ENCODE measurements at regions not wholly inside any gene's neighbourhood (a gene's known extent, or its start where the extent isn't known, plus 50 kb on each side); places are given as distances from the start of the nearest gene placed in this dataset.
"Not testable (repeated sequence)": the region's sequence is repeated elsewhere in the genome, so short reads cannot be mapped to it uniquely, and the experiment has no call there.

DNA sequence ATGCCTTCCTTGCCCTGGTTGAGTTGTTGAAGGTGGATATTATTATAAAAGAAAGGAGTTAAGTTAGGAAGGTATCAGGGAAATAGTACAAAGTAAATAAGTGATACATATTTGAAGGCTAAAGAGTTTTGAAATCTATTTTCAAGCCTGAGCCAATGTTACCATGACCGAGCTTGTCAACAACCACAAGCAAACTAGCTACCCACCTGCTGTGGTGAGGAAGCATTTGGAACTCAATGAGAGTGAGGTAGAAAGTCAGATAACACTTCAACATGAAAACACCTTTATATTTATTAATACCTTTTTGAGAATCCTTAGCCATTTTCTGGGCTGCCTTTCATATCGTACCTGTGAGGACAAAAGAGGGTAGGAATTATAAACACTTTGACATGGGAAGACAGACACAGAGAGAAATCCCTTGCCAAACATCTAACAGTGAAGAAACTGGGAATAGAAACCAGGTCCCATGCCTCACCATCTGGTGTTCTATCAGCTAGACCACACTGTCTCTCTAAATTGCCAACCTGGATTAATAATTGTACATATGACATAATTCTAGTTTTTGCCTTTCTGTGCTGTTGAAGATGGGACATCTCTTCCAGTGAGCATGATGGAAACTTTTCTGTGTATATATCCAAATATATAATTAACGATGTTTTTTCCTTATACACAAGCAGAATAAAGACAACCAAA is 606.4 kb upstream of the NR3C2 start:
- intact Hi-C loops (cut with micrococcal nuclease) = no loop called here

GRCh38 chr4:149047368-149047767 is 605.2 kb upstream of the NR3C2 start:
- intact Hi-C loops (cut with micrococcal nuclease) = no loop called here

GRCh38 chr4:149045731-149046130 is 603.5 kb upstream of the NR3C2 start:
- intact Hi-C loops (cut with micrococcal nuclease) = no loop called here

DNA sequence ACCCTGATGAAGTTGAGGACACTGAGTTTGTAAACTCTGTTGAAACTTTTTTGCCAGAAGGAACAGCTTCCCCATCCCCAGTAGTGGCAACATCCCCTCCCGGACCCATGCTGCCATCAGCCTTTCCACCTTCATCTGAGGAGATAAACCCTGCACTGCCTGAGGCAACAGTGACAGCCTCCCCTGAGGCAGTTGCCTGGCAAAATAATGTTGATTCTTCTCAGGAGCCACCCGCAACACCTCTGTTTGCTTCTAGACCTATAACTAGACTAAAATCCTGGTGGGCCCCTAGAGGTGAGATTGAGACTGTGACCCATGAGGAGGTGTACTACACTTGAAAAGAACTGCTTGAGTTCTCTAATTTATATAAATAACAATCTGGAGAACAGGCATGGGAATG is 597.6 kb upstream of the NR3C2 start:
- intact Hi-C loops (cut with micrococcal nuclease) = not testable (repeated sequence)

GRCh38 chr4:149031399-149031798 is 589.2 kb upstream of the NR3C2 start:
- intact Hi-C loops (cut with micrococcal nuclease) = no loop called here

- intact Hi-C loops (cut with micrococcal nuclease) = no loop called here
Measured at GRCh38 chr4:149029056-149029651, 586.9 kb upstream of the NR3C2 start.

DNA sequence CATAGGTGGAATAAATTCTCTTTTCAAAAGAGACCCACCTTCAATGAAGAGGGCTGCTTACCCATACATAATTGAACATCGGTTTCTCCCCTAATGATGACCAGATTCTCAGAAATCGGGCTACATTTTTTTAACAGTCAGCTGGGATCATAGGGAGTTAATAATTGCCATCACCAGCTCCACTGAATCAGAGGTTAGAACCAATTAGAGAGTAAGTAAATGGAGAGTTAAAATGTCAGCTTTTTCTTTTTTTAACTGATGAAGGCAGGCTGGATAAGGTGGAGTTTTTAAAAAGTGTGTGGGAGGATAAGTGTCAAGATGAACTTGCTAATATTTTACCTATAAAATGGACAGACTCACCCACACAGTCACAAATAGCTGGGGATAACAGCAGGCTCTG is 584.5 kb upstream of the NR3C2 start:
- intact Hi-C loops (cut with micrococcal nuclease) = no loop called here

DNA sequence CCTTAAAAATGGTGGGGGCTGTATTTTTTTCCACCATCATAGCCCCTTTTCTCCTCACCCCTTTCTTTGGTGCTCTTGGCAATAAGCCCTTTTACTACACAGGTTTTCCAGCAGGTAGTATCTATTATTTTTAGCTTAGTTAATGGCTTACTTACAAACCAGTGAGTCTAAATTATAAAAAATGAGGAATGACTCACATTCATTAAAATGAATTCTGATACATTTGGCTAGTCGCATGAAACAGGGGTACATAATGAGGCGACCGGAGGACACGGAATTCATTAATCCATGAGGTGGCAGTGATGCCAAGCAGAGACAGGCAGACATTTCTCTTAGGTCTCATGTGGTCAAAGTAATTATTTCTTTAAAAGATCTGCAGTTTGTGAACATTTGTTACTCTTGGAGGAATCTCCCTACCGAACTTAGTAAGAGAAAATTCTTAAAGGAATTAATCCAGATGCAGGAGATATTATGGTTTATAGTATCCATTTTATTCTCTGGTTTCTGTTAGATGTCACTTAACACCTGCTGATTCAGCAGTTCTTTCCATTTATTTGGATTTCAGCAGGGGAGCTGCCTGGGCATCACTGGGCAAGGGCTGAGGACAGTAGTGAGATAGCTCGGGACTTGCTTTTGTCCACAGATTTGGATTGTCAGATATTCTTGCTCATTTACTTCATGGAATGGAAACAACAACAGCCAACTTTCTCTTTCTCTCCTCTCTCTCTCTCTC is 575.0 kb upstream of the NR3C2 start:
- intact Hi-C loops (cut with micrococcal nuclease) = no loop called here

GRCh38 chr4:149009223-149009622 is 567.0 kb upstream of the NR3C2 start:
- intact Hi-C loops (cut with micrococcal nuclease) = no loop called here

DNA sequence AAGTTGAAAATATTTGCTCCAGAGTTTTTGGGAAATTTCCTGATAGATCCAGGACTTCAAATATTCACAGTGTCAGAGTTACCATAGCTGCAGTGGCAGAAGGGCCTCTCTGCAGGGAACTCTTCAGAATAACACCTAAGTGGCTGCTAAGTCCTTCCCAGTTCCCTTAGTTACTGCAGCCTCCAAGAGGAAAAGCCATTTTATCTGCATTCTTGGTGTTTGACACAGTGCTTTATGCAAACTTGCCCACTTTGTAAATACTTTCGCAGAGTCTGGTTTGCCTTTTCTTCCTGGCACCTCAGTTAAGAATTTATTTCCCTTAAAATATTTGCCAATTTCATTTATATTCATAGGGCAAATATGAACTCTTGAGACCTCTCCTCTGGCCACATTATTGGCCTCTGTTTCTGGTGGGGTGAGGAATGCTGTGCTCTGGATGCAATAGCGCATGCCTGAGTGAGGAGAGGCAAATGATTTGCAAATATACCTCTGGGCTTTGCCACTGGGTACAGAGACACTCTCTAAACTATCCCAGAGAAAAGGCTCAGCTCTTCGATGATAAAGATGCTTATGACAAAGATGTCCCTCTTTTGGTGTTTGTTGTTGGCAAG is 566.3 kb upstream of the NR3C2 start:
- intact Hi-C loops (cut with micrococcal nuclease) = no loop called here

DNA sequence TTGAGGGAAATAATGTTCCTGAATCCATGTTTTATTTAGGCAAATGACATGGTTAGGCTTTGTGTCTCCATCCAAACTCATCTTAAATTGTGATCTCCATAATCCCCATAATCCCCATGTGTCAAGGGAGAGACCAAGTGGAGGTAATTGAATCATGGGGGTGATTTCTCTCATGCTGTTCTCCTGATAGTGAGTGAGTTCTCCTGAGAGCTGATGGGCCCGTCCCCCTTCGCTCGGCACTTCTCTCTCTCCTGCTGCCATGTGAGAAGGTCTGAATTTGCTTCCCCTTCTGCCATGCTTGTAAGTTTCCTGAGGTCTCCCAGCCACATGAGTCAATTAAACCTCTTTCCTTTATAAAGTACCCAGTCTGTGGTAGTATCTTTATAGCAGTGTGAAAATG is 563.0 kb upstream of the NR3C2 start:
- intact Hi-C loops (cut with micrococcal nuclease) = no loop called here

DNA sequence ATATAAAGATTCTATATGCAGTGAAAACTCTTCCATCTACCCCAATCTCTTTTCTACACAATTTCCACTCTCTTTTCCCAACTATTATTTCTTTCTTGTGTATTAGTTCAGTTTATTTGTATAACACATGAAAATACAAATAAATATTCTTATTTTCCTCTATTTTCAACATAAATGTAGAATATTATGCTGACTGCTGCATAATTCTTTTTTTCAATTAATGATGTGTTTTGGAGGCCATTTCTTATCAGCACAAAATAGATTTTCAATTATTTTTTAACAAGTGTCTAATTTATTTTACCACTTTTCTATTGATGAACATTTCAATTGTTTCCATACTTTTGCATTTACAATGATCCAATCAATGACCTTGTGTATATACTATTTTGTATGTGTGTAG is 557.7 kb upstream of the NR3C2 start:
- intact Hi-C loops (cut with micrococcal nuclease) = loop anchor here (2.0 kb wide), 1 partner anchor 265 kb away; no protein-coding TSS in a partner anchor

- intact Hi-C loops (cut with micrococcal nuclease) = loop anchor here (2.0 kb wide), 1 partner anchor 266 kb away; no protein-coding TSS in a partner anchor
Measured at GRCh38 chr4:148998719-148999118, 556.5 kb upstream of the NR3C2 start.

- intact Hi-C loops (cut with micrococcal nuclease) = no loop called here
Measured at GRCh38 chr4:148986951-148987350, 544.7 kb upstream of the NR3C2 start.

DNA sequence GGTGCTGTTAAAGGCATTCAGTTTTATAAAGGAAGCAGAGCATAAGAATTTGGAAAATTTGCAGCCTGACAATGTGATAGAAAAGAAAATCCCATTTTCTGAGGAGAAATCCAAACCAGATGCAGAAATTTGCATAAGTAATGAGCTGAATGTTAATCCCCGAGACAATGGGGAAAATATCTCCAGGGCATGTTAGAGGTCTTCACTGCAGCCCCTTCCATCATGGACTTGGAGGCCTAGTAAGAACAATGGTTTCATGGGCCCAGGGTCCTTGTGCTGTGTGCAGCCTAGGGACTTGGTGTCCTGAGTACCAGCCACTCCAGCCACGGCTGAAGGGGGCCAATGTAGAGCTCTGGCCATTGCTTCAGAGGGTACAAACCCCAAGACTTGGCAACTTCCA is 542.7 kb upstream of the NR3C2 start:
- intact Hi-C loops (cut with micrococcal nuclease) = no loop called here

GRCh38 chr4:148982200-148982599 is 540.0 kb upstream of the NR3C2 start:
- intact Hi-C loops (cut with micrococcal nuclease) = no loop called here

DNA sequence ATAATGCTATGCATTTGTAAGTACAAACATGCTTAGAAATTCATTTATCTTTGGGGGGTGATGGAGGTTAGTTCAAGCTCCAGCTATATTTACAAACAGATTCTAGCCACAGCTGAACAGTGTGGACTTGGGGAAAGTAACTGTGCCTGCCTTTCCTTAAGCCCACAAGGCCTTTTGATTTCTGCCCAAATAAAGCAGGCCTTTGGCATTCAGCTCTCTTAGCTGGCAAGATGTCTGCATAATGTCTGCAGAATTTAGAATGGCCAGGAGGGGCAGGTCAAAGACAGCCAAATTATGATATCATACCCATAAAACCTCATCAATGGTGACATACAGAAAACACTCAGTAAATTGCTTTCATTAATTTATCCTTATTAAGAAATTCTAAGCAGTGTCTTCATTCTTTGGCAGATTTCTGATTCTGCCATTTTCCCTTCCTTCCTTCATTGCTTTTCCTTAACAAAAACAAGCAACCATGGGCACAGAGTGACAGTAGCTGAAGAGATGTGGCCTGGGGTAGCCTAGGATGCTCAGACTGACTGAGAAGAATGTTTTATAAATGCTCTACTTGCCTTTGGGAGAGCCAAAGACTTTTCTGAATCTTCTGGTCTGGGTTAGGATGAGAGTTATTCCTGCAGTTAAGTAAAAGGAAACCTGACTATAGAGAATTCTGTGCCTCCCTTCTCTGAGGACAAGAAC is 538.7 kb upstream of the NR3C2 start:
- intact Hi-C loops (cut with micrococcal nuclease) = no loop called here

DNA sequence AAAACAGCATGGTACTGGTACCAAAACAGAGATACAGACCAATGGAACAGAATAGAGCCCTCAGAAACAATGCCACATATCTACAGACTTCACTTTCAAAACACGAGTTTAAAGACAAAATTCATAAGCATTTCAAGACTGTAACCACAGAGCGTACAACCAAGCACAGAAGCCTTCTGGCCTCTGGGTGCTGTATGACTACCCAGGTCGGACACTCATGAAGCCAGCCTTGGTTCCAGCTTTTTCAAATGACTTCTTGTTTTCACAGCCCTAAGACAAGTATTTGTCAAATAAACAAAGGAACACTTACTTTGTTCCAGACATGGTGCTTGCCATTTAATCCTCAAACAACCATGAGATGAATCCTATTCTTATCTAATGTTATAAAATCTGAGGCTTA is 536.1 kb upstream of the NR3C2 start:
- intact Hi-C loops (cut with micrococcal nuclease) = no loop called here

DNA sequence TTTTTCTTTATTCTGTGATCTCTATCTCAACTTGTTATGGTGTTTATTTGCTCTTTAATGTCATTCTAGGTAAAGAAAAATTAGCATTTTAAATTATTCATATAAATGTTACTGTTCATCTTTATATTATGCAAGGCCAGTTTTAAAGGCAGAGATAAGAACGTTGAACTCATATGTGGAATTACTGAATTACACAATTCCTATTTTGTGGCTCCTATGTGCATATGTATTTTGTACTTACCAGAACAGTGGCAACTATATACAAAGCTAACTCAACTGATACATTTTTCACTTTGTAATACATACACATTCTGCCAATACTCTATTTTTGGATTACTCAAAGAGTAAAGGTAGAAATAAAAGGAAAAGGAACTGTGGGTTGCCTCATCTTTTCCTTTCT is 533.2 kb upstream of the NR3C2 start:
- intact Hi-C loops (cut with micrococcal nuclease) = no loop called here

DNA sequence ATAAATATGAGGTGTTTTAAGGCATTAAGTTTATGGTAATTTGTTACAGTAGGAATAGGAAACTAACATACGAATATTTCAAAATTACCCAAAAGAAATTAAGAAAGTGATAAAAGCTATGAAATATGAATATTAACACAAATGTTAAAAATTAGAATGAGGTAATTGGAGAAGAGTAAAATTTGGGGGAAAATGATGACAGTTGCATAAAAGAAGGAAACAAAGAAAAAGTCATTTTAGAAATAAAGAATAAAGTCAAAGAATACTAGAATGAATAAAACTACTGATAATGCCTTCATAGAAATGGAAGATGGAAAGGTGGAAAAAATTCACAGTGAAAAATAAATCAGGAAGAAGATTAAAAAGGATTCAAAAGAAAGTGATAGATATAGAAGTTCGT is 522.9 kb upstream of the NR3C2 start:
- intact Hi-C loops (cut with micrococcal nuclease) = no loop called here

DNA sequence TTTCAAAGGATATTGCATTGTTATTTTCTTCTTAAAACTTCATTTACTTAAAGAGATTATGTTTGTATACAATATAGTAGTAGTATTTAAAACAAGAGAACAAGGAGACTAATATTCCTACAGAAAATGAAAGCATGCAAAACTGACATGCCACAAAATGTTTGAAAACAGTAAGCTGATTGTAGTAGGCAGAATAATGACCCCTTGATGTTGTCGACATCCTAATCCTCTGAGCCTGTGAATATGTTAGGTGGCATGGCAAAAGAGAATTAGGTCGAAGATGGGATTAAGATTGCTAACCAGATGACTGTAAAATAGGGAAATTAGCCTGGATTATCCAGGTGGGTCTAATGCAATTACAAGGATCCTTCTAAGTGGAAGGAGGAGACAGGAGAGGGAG is 522.2 kb upstream of the NR3C2 start:
- intact Hi-C loops (cut with micrococcal nuclease) = no loop called here

All from T-helper 1 cell treated with Interleukin-12 subunit alpha and Interleukin-12 subunit beta and Interleukin-4 antibody, amounts not matched to agents 30 ng/mL and 1 ng/mL, for 36 hours (primary cell).